NCI-H82 treated with DMSO at 0.1 percent for 48 hours (cell line): ENCODE measurements at regions not wholly inside any gene's neighbourhood (a gene's known extent, or its start where the extent isn't known, plus 50 kb on each side); places are given as distances from the start of the nearest gene placed in this dataset.
A peak's percentile ranks its signal among the peaks of the same experiment; 100 is the strongest.

ENCODE experiments used
- DNase-seq: peaks from one replicate; lab custom pipeline; 2025; ENCODE audit not compliant: unreplicated experiment; lab: John Stamatoyannopoulos, UW

GRCh38 chr1:22262583-22262982, 119.7 kb upstream of the WNT4 start:
- DNase-seq: peak; percentile 30

- DNase-seq: no peak
These were observed 120.5 kb upstream of the WNT4 start for GRCh38 chr1:22263359-22263758.

- no peak for DNase-seq
These were observed 121.8 kb upstream of the WNT4 start for GRCh38 chr1:22264464-22265341.

GRCh38 chr1:22266141-22266540, 123.2 kb upstream of the WNT4 start:
- DNase-seq: no peak

- DNase-seq: no peak
These were observed 124.7 kb upstream of the WNT4 start for GRCh38 chr1:22267413-22268175.

GRCh38 chr1:22268327-22268726, 125.4 kb upstream of the WNT4 start:
- DNase-seq: no peak

GRCh38 chr1:22271847-22272801, 129.2 kb upstream of the WNT4 start:
- no peak for DNase-seq

- DNase-seq: no peak
These were observed 131.1 kb upstream of the WNT4 start for GRCh38 chr1:22273686-22274681.

- DNase-seq: no peak
These were observed 132.3 kb upstream of the WNT4 start for GRCh38 chr1:22275167-22275566.

- peak; percentile 40 for DNase-seq
These were observed 132.9 kb upstream of the WNT4 start for GRCh38 chr1:22275626-22276395.

- DNase-seq: no peak
These were observed 133.5 kb upstream of the WNT4 start for GRCh38 chr1:22276396-22276748.

GRCh38 chr1:22277662-22278061, 134.8 kb upstream of the WNT4 start:
- DNase-seq: no peak

- no peak for DNase-seq
These were observed 136.8 kb upstream of the WNT4 start for GRCh38 chr1:22279735-22280134.

- no peak for DNase-seq
These were observed 137.6 kb upstream of the WNT4 start for GRCh38 chr1:22280526-22280925.

- DNase-seq: no peak
These were observed 138.8 kb upstream of the WNT4 start for GRCh38 chr1:22281521-22282363.

- no peak for DNase-seq
These were observed 139.6 kb upstream of the WNT4 start for GRCh38 chr1:22282364-22282995.

GRCh38 chr1:22283596-22283995, 140.7 kb upstream of the WNT4 start:
- DNase-seq: no peak

- DNase-seq: no peak
These were observed 141.3 kb upstream of the WNT4 start for GRCh38 chr1:22284236-22284635.
